Keratinocyte (primary cell): ENCODE measurements at regions not wholly inside any gene's neighbourhood (a gene's known extent, or its start where the extent isn't known, plus 50 kb on each side); places are given as distances from the start of the nearest gene placed in this dataset.

ENCODE experiments used
- DNase-seq: peaks from one replicate; pipeline ENCODE4 v3.0.0-alpha.2; 2011; ENCODE audit warnings: low read depth, missing footprints, low spot score
- FAIRE-seq: peaks from 2 replicates; lab custom pipeline; 2011; peaks lifted over from hg19 to GRCh38; lab: Jason Lieb, UNC
- H2AFZ ChIP-seq: 2 replicates; pipeline ENCODE4 v1.6.0; 2012; ENCODE audit warnings: low read length, control low read depth, inconsistent platforms; ENCODE audit not compliant: control insufficient read depth
- H3K27ac ChIP-seq: 2 replicates; pipeline ENCODE4 v1.5.1; 2011; ENCODE audit warnings: low read length; ENCODE audit not compliant: control insufficient read depth, insufficient read depth
- H3K27me3 ChIP-seq: 3 replicates; pipeline ENCODE4 v1.6.0; 2011; ENCODE audit warnings: low read length; ENCODE audit not compliant: control insufficient read depth, insufficient read depth; ENCODE audit errors: extremely low read depth
- H3K36me3 ChIP-seq, 2 experiments: 2 replicates in 1 of 2; 3 replicates in 1 of 2; pipeline ENCODE4 v1.5.1; 2011; ENCODE audit warnings: low read length in 2 of 2, mild to moderate bottlenecking in 1 of 2; ENCODE audit not compliant: control insufficient read depth in 2 of 2, insufficient read depth in 2 of 2; ENCODE audit errors: extremely low read depth in 1 of 2
- H3K4me1 ChIP-seq: 3 replicates; pipeline ENCODE4 v1.5.1; 2011; ENCODE audit warnings: low read length; ENCODE audit not compliant: control insufficient read depth, insufficient read depth; ENCODE audit errors: extremely low read depth
- H3K4me2 ChIP-seq: 3 replicates; pipeline ENCODE4 v1.6.0; 2011; ENCODE audit warnings: low read depth, low read length; ENCODE audit not compliant: control insufficient read depth, insufficient read depth; ENCODE audit errors: extremely low read depth
- H3K4me3 ChIP-seq, 3 experiments: fragments of 200-600 bp in 1 of 3; sonication (generic) in 1 of 3; 2 replicates in 2 of 3; 3 replicates in 1 of 3; pipeline ENCODE4 v1.5.1; 2011 to 2016; ENCODE audit warnings: low read length in 3 of 3, mild to moderate bottlenecking in 3 of 3, control low read depth in 2 of 3, inconsistent platforms in 1 of 3, low read depth in 1 of 3, mixed read lengths in 1 of 3, mixed run types in 1 of 3, moderate library complexity in 1 of 3; ENCODE audit not compliant: control insufficient read depth in 2 of 3, insufficient read depth in 2 of 3; ENCODE audit errors: extremely low read depth in 1 of 3
- H3K79me2 ChIP-seq: 2 replicates; pipeline ENCODE4 v1.6.0; 2012; ENCODE audit warnings: low read length; ENCODE audit not compliant: control insufficient read depth, insufficient read depth
- H3K9ac ChIP-seq: 3 replicates; pipeline ENCODE4 v1.6.0; 2011; ENCODE audit warnings: low read length; ENCODE audit not compliant: control insufficient read depth, insufficient read depth; ENCODE audit errors: extremely low read depth
- H3K9me1 ChIP-seq: 3 replicates; pipeline ENCODE4 v1.6.0; 2011; ENCODE audit warnings: low read length; ENCODE audit not compliant: control insufficient read depth, insufficient read depth; ENCODE audit errors: extremely low read depth
- H3K9me3 ChIP-seq: 2 replicates; pipeline ENCODE4 v1.5.1; 2012; ENCODE audit warnings: low read depth, low read length; ENCODE audit not compliant: control insufficient read depth
- H4K20me1 ChIP-seq: 3 replicates; pipeline ENCODE4 v1.6.0; 2011; ENCODE audit warnings: low read length; ENCODE audit not compliant: control insufficient read depth, insufficient read depth; ENCODE audit errors: extremely low read depth
- EZH2 ChIP-seq: IDR thresholded peaks from one replicate; pipeline ENCODE4 v1.6.1; 2012; ENCODE audit warnings: inconsistent platforms, mild to moderate bottlenecking, low read length, moderate library complexity
- dilution Hi-C: fragments of 300-500 bp; cut with MboI; formaldehyde crosslinking; loops from one replicate; pipeline ENCODE4 v1.7.0; 2020; ENCODE audit warnings: low sequenced_read_pairs; ENCODE audit not compliant: extremely low pct_ligation_motif_present
- TF ChIP-seq, protein P1 (sequence below), 3 experiments: IDR thresholded peaks in 1 of 3; conservative IDR thresholded peaks in 1 of 3; optimal IDR thresholded peaks in 1 of 3; 2 replicates in 2 of 3; 3 replicates in 1 of 3; pipeline versions ENCODE3 to v1.5.1; 2011; ENCODE audit warnings: low read length in 3 of 3, mild to moderate bottlenecking in 3 of 3, moderate library complexity in 2 of 3, control low read depth in 1 of 3, inconsistent platforms in 1 of 3; ENCODE audit not compliant: insufficient read depth in 2 of 3; ENCODE audit errors: extremely low read depth in 1 of 3

GRCh38 chr5:89181546-89181945 lies 298.6 kb upstream of the MEF2C start:
- TF ChIP-seq EZH2: no peak
- TF ChIP-seq, protein P1, sequence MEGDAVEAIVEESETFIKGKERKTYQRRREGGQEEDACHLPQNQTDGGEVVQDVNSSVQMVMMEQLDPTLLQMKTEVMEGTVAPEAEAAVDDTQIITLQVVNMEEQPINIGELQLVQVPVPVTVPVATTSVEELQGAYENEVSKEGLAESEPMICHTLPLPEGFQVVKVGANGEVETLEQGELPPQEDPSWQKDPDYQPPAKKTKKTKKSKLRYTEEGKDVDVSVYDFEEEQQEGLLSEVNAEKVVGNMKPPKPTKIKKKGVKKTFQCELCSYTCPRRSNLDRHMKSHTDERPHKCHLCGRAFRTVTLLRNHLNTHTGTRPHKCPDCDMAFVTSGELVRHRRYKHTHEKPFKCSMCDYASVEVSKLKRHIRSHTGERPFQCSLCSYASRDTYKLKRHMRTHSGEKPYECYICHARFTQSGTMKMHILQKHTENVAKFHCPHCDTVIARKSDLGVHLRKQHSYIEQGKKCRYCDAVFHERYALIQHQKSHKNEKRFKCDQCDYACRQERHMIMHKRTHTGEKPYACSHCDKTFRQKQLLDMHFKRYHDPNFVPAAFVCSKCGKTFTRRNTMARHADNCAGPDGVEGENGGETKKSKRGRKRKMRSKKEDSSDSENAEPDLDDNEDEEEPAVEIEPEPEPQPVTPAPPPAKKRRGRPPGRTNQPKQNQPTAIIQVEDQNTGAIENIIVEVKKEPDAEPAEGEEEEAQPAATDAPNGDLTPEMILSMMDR (optimal IDR thresholded peaks at IDR 0.05 in 1 of 3, IDR thresholded peaks at IDR 0.05 in 1 of 3, conservative IDR thresholded peaks at IDR 0.05 in 1 of 3; ENCODE audit: extremely low read depth in 1 of 3, insufficient read depth in 2 of 3, low read length in 3 of 3): no peak
- no peaks in the 10 kb centered on the region for H3K9me3 ChIP-seq
- no peak overlapping the region for H3K9ac ChIP-seq
- H2AFZ ChIP-seq: no peak overlapping the region
- FAIRE-seq (no peak), DNase-seq (no peak)
- H3K4me2 ChIP-seq: no peak overlapping the region
- no peak overlapping the region for H3K4me3 ChIP-seq
- H3K9me1 ChIP-seq: no peaks in the 10 kb centered on the region
- no peaks in the 10 kb centered on the region for H3K27me3 ChIP-seq
- H3K27ac ChIP-seq: no peak overlapping the region
- no peaks in the 10 kb centered on the region for H3K4me1 ChIP-seq
- H4K20me1 ChIP-seq: no peaks in the 10 kb centered on the region
- H3K36me3 ChIP-seq: no peaks in the 10 kb centered on the region
- dilution Hi-C loops: no loop called here
- no peaks in the 10 kb centered on the region for H3K79me2 ChIP-seq

GRCh38 chr5:89179731-89180130 lies 296.7 kb upstream of the MEF2C start:
- Histone ChIP-seq H3K9me3 (no peaks in the 10 kb centered on the region), H3K9me1 (no peaks in the 10 kb centered on the region), H3K9ac (no peak overlapping the region), H4K20me1 (no peaks in the 10 kb centered on the region), H3K4me3 (no peak overlapping the region), H3K27ac (no peak overlapping the region), H3K36me3 (no peaks in the 10 kb centered on the region), H3K4me1 (no peaks in the 10 kb centered on the region), H2AFZ (no peak overlapping the region), H3K79me2 (no peaks in the 10 kb centered on the region), H3K4me2 (no peak overlapping the region), H3K27me3 (no peaks in the 10 kb centered on the region)
- dilution Hi-C loops: no loop called here
- DNase-seq (no peak), FAIRE-seq (no peak)
- no peak for TF ChIP-seq EZH2
- TF ChIP-seq, protein P1 (optimal IDR thresholded peaks at IDR 0.05 in 1 of 3, IDR thresholded peaks at IDR 0.05 in 1 of 3, conservative IDR thresholded peaks at IDR 0.05 in 1 of 3; ENCODE audit: extremely low read depth in 1 of 3, insufficient read depth in 2 of 3, low read length in 3 of 3): no peak
